NCI-H774 (cell line): ENCODE measurements at regions not wholly inside any gene's neighbourhood (a gene's known extent, or its start where the extent isn't known, plus 50 kb on each side); places are given as distances from the start of the nearest gene placed in this dataset.

Source experiments
- DNase-seq: peaks from one replicate; lab custom pipeline; 2025; lab: John Stamatoyannopoulos, UW

- no peak for DNase-seq
Measured at GRCh38 chr3:72158639-72159326, 373.8 kb upstream of the PROK2 start.

- no peak for DNase-seq
Measured at GRCh38 chr3:72157748-72158638, 373.0 kb upstream of the PROK2 start.

- no peak for DNase-seq
Measured at GRCh38 chr3:72155391-72156064, 370.6 kb upstream of the PROK2 start.

- DNase-seq, result no peak
Measured at GRCh38 chr3:72154391-72155335, 369.7 kb upstream of the PROK2 start.

GRCh38 chr3:72153477-72154314, 368.7 kb upstream of the PROK2 start:
- no peak for DNase-seq

- no peak for DNase-seq
Measured at GRCh38 chr3:72152551-72153476, 367.9 kb upstream of the PROK2 start.

GRCh38 chr3:72151465-72152238, 366.7 kb upstream of the PROK2 start:
- DNase-seq, result no peak

- no peak for DNase-seq
Measured at GRCh38 chr3:72150634-72151412, 365.9 kb upstream of the PROK2 start.

- DNase-seq, result no peak
Measured at GRCh38 chr3:72149645-72150300, 364.8 kb upstream of the PROK2 start.

- no peak for DNase-seq
Measured at GRCh38 chr3:72147600-72147999, 362.7 kb upstream of the PROK2 start.

- DNase-seq, result no peak
Measured at GRCh38 chr3:72145506-72146380, 360.8 kb upstream of the PROK2 start.

GRCh38 chr3:72144773-72145505, 360.0 kb upstream of the PROK2 start:
- DNase-seq, result no peak

- no peak for DNase-seq
Measured at GRCh38 chr3:72143966-72144717, 359.2 kb upstream of the PROK2 start.

GRCh38 chr3:72143322-72143721, 358.4 kb upstream of the PROK2 start:
- DNase-seq, result no peak

GRCh38 chr3:72142028-72142427, 357.1 kb upstream of the PROK2 start:
- no peak for DNase-seq
